T-helper 22 cell (primary cell): ENCODE measurements at regions not wholly inside any gene's neighbourhood (a gene's known extent, or its start where the extent isn't known, plus 50 kb on each side); places are given as distances from the start of the nearest gene placed in this dataset.

Source experiments
- DNase-seq: peaks from one replicate; pipeline ENCODE4 v3.0.0-alpha.2; 2020; ENCODE audit warnings: low read depth

DNA sequence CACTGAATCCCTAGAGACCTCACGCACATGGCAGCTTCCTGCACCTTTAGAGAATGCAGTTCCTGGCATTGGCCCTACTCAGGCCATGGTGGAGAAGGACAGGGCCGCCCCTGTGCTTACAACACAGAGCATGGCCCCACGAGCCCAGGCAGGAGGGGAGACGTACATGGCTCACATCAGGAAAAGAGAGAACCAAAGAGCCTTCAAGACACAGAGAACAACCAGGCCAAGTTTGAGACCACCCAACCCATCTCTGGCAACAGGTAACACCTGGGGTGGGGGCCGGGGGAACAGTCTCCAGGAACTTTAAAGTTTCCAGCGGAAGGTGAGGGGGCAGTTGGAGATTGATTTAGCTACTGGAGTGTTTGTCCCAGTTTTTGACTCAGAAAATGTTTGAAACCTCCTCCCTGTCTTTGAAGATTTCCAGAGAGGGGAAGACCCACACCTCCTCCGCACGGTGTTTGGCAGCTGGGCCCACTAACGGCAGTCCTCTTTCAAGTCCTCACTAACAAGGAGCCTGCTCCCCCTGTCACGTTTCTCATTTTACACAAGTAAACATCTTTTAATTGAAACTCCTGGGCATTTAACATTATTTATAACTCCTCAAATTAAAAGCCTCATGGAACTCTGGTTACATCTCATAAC is 1423.8 kb downstream of the TBC1D22A start:
- DNase-seq, result no peak

DNA sequence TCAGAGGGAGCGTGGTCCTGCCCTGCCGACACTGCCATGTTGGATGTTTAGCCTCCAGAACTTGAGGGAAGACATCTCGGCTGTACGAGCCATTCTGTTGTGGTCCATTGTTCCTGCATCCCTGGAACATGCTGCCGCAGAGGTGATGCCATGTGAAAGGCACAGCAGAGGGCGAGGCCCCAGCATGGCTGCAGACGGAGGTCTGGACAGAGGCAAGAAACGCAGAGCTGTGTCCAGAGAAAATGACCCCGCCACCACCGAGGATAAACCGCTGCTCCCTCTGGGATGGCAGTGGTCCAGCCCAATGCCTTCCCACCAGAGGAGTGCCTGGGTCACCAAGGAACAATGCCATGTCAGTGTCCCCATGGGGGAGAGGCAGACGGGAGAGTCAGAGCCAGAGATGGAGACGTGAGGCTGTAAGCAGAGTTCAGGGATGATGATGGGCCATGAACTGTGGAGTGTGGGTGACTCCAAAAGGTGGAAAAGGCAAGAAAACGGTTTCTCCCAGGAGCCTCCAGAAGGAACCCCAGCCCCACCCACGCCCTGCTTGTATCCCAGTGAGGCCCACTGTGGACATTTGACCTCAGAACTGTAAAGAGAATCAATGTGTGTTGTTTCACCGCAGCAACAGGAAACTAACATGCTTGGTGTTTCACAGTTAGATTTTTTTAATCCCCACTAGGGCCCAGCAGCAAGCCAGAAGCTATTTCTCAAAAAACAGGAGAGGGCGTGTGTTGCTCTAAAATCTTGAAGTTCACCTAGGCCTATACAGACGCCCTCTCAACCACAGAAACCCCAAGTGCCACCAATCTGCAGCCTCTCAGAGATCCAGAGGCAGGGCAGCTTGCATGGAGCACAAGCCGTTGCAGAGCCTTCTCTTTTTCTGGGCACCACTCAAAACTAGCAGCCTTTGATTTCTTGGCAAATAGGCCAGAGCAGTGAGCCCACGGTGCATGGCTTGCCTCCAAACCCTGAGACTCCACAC is 1422.9 kb downstream of the TBC1D22A start:
- no peak for DNase-seq

DNA sequence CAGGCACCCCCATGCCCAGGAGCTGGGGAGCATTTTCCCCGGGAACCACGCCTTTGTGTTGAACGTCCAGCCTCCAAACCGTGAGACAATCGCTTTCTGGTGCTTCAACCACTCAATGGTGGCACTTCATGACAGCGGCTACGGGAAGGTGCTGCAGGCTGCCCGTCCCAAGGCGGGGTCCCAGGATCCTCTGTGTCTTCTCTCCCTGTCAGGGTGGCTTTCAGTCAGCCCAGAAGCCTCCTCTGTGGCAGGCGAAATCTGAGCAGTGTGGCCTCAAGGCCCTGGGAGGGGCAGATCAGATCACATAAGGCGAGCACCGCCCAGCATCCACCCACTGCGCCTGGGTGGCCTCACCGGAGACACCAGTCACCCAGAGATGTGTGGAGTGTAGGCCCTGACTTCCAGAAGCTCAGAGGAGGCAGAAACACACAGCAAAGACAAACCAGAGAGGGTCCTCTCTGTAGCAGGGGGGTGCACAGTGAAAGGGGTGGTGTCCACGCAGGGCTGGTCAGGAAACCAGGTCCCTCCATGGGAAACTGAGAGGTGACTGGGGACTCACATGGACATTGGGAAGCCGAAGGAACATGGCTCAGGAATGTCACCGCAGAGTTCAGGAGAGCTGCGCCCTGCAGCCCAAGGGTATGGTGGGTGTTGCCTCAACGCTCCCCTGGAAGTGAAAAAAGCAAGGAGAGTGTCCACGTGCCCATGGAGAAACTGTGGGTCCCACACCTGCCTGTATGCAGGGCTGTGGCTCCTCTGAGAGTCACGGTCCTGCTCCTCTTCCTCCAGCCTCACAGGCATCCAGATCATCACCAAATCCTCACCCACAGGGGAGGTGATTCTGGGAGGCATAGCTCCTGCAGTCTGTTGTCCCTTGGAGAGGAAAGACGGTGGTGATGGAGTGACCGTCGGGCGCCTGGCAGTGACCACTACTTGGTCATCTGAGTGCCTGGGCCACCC is 1420.7 kb downstream of the TBC1D22A start:
- no peak for DNase-seq

DNA sequence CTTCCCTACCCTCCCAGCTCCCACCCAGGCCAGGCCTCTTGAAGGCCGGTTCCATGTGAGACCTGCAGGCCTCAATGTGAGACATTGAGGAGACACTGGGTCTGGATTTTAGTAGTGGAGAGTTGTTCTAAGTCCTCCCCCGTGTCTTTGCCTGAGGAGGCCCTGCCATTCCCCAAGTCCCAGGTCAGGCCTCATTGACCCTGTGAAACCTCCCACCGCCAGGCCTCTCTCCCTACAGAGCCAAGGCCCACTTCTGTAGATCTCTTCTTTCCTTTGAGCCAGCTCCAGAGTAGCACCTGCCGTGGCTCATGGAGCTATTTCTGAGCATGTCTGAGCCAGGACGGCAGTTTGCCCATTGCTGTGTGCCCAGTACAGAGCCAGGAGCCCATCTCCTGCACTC is 1419.6 kb downstream of the TBC1D22A start:
- DNase-seq, result no peak

DNA sequence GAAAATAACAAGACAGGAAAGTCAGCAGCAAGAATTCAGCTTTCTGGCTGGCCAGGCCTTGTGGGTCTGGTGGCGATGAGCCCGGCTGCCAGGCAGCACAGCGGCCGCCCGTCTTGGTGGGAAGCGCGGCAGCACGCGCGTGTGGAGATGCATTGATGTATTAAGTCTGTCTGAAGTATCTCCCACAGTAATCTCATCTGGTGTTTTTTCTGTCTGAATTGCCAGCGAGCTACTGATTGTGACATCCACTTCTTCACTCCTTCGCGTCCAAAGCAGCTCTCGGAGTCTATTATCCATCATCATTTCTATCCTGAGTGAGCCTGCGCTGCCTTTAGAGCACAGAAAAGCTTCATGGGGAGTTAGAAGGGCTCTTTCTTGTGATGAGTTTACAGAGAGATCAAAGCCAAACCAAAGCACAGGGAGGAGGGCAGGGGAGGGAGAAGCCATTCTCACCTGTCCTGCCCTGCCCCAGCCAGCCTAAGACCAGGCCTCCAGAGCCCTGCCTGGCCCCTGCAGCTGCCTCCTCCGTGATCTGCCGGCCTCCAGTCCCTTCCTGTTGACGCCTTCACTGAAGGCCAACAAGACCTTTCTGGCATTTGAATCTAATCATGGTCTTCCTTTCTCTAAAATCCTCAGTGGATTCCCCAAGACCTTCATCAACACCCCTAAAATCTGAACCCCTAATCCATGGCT is 1419.0 kb downstream of the TBC1D22A start:
- DNase-seq, result no peak

DNA sequence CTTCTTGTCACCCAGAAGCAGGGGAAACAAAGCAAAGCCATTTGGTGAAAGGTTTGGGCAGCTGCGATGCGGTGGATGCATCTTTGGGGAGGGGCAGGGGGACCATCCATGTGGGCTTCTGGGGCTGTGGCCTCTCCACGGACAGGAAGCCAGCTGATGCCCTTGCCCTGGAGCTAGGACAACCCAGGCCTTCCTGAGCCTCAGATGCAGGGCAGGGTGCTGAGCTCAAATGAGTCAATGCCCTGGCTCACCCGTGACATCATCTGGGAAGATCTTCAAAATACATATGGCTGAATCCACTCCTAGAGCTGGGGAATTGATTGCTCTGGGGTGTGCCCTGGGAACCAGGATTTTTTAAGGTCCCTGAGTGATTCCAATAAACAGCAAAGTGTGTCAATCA is 1418.2 kb downstream of the TBC1D22A start:
- no peak for DNase-seq

DNA sequence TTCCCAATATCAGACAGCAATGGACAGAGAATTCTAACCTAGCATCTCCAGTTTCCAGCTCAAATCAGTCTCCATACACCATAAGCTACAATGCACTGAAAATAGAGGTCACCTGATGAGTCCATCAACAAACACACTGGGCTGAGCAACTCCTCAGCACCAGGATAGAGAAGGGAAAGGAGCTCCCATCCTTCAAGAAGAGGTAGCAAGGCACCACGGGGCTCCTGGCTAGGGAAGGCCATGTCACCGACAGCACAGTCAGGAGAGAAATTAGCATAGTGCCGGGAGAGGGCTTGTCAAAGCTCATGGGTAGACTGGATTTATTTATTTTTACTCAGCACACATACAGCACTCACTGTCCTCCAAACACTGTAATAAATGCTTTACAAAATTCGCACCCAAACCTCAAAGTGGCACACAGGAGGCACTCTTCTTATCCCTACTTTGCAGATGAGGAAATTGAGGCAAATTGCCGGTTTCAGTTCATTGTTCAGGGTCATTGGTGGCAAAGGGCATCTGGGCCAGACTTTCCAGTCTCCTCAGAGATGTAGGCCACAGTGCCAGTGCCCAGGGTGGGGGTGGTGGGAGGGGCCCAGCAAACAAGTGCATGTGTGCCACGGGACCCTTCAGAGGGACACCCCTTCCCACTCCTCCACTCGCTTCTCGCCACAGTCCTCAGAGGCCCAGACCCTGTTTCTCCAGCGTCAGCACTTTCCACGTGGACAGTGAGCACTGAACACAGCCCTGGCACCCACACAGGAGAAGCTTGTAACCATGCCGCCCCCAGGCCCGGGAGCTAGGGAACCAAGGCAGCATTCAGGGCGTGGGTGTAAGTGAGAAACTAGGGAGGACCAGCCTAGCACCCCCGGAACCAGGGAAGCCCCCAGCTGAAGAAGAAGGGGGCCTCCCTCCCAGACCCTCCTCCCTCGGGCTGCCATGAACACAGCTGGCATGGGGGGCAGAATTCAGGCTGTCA is 1417.4 kb downstream of the TBC1D22A start:
- no peak for DNase-seq

DNA sequence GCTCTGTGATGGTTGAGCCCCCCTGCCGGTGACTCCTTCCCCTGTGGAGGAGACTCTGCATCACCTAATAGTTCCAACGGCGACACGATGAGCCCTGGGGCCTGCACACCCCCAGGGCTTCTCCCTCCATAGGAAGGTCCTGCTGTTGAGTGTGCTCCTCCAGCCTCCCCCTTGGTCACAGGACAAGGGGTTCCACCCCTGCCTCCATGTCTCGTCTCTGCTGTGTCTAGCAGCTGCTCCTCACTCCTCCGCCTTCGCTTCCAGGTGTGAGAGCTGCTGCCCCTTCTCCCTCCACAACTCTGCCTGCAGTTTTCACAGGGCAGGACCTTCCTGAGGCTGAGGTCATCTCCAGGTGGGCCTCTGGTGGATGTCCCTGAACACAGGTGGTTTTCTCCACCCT is 1416.1 kb downstream of the TBC1D22A start:
- DNase-seq, result no peak

DNA sequence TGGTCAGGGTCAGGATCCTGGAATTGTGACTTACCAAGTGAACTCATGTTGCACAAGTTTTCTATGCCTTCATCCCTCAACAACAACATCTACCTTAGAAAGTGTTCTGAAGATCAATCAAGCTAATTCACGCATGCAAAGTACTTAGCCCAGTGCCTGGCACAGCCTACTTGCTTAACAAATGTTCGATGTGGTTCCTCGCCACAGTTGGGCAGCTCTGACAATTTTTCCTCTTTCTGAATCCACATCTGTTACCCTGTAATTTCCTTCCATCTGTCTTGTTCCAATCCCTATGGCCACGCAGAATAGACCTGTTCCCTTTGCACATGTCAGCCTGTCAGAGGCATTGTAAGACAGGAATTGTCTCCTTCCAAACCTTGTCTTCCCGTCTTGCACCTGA is 1415.2 kb downstream of the TBC1D22A start:
- no peak for DNase-seq

DNA sequence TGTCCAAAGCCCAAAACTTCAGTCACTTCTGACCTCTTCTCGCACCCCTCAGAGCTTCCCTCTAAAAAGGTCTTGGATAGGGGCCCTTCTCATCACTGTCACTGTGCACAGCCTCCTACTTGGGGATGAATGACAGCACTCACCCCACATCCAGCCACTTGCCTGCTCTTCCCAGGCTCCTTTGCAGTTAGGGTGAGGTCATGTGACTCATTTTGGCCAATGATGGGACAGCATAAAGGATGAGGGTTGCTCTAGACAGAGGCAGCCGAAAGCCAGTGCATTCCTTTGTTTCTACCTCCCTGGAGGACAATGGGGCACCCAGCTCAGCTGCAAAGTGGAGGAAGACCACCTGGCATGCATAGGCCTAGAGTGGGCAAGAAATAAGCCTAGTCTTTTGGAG is 1413.3 kb downstream of the TBC1D22A start:
- DNase-seq, result no peak

DNA sequence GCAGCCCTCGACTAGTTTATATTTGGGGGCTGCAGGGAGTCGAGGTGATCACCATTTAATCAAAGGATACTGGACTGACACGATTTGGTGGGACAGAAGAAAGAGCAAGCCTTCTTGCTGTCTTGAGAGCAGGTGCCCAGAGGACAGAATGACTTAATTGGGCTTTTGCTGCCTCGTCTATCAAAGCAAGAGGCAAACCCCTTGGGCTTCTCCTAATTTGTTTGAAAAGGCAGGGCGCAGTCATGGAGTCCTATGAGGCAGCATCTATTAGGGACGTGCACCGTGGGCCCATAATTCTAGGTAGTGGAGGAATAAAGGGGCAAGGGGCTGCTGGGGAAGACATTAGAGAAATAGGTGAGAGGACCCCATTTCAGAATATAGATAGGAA is 1411.3 kb downstream of the TBC1D22A start:
- no peak for DNase-seq

DNA sequence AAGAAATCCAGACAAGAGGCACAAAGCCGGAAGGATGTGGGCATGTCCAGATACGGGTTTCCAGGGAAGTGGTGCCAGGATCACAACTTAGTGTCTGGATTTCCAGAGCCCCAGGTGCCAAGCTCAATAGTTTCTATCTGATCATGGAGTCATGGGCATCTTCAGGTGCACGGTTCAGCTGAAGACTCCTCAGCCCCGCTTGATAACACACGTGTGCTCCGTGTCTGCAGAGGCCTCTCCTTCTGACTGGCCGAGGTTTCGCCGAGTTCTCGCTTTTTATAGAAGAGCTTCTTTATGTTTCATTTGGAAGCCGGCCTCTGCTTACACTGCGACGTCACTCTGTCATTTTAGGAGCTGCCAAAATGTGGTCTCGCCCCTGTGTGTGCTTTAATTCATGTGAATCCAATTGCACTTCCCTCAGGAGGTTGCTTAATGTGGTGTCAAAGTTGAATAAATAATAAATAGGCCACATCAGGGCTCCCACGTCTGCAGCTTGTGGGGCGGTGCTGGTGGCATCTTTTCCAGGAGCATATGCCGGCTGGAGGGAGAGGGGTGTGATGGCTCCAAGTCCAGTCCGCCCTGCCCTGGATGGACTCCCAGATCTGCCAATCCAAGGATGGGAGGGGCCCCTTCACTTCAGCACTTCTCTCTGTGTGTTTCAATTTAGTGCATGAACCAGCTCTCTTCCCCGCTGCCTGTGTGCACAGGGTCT is 1410.8 kb downstream of the TBC1D22A start:
- DNase-seq, result no peak

DNA sequence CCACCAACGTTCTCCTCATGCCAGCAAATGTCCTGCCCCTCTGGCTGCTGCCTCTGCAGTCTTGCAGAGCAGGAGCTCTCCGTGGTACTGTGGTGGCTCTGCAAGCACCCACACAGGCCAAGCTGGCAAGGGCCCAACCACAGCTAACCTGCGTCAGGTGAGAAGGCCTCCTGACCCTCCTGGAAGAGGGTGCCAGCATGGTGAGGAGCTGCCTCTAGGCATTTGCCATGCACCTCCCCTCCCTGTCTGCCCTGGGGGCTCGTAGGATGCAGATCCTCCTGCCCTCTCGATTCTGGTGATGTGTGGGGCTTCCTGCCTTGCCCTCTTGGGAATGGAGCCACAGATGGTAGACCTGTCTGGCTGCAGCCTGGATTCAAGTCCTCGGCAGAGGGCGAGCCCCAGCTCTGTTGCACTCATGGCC is 1408.8 kb downstream of the TBC1D22A start:
- no peak for DNase-seq

DNA sequence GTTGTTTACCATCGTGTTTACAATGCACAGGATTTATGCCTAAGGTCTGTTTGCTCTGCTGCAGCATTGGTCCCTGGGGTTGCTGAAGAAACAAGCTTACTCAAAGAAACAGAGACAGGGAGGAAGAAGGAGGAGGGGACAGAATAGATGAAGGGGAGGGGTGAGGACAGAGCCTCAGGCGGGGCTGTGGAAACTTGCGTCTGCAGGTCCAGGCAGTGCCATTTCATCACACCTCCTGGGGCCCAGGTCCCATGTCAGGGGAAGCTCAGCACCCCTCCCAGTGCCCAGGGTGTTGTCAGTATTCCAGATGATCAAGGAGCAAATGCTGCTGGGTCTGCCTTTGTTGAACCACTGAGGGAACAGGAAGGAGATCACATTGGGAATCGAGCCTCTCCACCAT is 1406.8 kb downstream of the TBC1D22A start:
- no peak for DNase-seq

DNA sequence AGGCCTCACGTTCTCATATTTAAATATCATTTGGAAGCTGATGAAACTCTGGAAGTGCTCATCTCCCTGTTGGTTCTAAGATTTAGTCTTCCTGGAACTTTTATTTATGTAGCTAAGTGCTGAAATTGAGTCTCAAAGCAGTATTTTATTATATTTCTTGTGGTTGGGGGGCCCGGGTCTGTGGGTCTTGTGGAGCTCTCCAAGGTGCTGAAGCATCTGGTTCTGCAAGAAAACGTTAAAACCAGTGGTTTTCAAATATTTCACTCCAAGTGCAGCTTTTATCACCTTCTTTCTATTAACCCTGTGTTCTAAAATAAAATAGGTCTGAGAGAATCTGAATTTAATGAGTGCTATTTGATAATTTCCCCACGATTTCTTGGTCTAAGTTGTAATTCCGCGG is 1404.8 kb downstream of the TBC1D22A start:
- DNase-seq, result no peak

DNA sequence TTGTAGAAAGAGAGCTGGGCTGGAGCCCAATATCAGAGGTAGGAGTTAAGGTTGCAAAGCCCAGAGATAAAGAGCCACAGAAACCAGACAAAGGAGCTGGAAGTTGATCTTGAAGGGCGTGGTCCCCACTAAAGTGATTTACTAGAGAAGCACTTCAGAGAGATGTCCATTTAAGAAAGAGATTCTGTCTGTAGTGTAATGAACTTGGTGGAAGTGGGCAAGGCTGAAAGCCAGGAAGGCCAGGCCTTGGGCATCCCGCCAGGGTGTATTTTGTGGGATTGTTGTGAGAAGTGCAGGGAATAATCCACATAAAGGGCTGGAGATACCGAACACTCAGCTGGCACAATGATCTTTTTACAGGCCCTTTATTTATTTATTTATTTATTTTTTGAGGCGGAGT is 1398.8 kb downstream of the TBC1D22A start:
- DNase-seq, result no peak

DNA sequence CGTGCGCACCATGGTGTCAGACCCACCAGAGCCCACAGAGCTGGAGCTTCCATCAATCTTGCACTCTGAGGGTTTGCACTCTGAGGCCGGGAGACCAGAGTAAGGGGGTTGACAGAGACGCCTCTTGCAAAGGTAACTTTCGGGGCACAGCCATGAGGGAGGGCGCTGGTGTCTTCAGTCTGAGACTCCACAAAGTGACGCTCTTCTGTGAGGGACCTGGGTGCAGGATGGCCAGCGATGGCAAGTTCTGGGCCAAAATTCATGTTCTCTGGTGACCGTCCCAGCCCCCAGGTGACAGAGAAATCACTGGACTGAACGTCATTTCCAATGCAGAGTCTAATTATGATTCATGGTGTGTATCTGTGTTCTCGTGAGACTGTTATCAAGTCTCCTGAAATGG is 1395.2 kb downstream of the TBC1D22A start:
- DNase-seq, result no peak

DNA sequence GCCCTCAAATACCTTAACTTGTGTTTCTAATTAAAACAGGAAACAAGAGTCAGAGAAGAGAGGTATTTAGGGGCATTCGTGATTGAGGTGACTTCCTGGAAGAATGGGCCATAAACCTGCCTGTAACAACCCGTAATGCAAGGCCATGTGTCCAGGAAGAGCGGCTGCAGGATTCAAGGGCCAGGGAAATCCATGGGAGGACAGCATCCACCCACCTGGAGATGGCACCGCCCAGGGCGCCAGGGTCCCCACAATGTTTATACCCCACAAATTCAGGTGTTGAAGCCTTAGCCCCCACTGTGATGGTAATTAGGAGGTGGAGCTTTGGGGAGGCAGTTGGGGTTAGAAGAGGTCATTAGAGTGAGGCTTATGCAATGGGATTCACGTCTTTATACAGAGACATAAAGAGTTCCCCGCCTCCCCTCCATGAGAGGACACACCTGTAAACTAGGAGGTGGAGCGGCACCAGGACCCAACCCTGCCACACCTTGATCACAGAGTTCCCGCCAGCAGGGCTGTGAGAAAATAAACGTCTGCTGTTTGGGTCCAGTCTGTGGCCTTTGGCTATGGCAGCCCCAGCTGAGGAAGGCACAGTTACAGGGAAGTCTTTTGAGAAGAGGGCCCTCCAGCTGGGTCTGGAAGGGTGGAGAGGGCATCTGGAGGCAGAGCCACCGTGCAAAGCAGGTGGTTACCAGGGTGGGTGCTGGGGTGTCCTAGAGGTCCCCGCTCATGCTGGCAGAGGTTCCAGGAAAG is 1394.3 kb downstream of the TBC1D22A start:
- no peak for DNase-seq

DNA sequence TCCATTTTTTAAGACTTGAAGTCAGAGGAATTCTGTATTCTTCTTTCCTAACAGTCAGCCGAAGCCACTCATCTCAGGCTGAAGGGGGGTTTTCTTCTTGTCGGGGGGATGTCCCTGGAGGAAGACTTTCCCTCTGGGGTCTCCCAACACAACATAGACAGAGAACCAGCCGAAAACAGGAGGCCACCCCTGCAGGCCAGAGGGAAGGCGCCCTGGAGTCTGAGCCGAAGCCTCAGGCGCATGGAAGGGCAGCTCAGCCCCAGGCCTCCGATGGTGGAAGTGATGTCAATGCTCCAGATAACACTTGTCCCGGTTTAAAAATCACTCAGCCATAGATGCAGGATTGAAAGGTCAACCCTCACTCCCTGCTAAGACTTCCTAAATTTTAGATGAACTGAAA is 1393.0 kb downstream of the TBC1D22A start:
- no peak for DNase-seq
